HEK293 (cell line): ENCODE measurements at regions not wholly inside any gene's neighbourhood (a gene's known extent, or its start where the extent isn't known, plus 50 kb on each side); places are given as distances from the start of the nearest gene placed in this dataset.
A peak's percentile ranks its signal among the peaks of the same experiment; 100 is the strongest.

Experiments used
- KLF16 ChIP-seq: fragments of 450-650 bp; formaldehyde crosslinking; IDR thresholded peaks from 2 replicates; pipeline ENCODE4 v1.5.1; 2017; ENCODE audit warnings: missing biosample characterization, missing genetic modification characterization
- KLF8 ChIP-seq: fragments of 450-650 bp; formaldehyde crosslinking; IDR thresholded peaks from 2 replicates; pipeline ENCODE4 v1.5.1; 2016; ENCODE audit warnings: missing biosample characterization, missing genetic modification characterization
- KLF9 ChIP-seq: fragments of 450-650 bp; formaldehyde crosslinking; IDR thresholded peaks from 2 replicates; pipeline ENCODE4 v1.5.1; 2016; ENCODE audit warnings: missing biosample characterization, missing genetic modification characterization, low read depth
- MYNN ChIP-seq: fragments of 450-650 bp; formaldehyde crosslinking; IDR thresholded peaks from 2 replicates; pipeline ENCODE4 v1.5.1; 2016; ENCODE audit warnings: missing biosample characterization, missing genetic modification characterization, borderline replicate concordance
- PRDM10 ChIP-seq: fragments of 450-650 bp; formaldehyde crosslinking; IDR thresholded peaks from 2 replicates; pipeline ENCODE4 v1.5.1; 2016; ENCODE audit warnings: missing biosample characterization, missing genetic modification characterization
- SCRT2 ChIP-seq: fragments of 450-650 bp; formaldehyde crosslinking; IDR thresholded peaks from 2 replicates; pipeline ENCODE4 v1.5.1; 2016; ENCODE audit warnings: missing biosample characterization, missing genetic modification characterization
- SP2 ChIP-seq: fragments of 450-650 bp; formaldehyde crosslinking; IDR thresholded peaks from 2 replicates; pipeline ENCODE4 v1.5.1; 2016; ENCODE audit warnings: missing biosample characterization, missing genetic modification characterization
- SP3 ChIP-seq: fragments of 450-650 bp; formaldehyde crosslinking; IDR thresholded peaks from 2 replicates; pipeline ENCODE4 v1.5.1; 2016; ENCODE audit warnings: missing biosample characterization, missing genetic modification characterization
- SP7 ChIP-seq: fragments of 450-650 bp; formaldehyde crosslinking; IDR thresholded peaks from 2 replicates; pipeline ENCODE4 v1.5.1; 2016; ENCODE audit warnings: missing biosample characterization, missing genetic modification characterization
- ZBTB1 ChIP-seq: fragments of 450-650 bp; formaldehyde crosslinking; IDR thresholded peaks from 2 replicates; pipeline ENCODE4 v1.5.1; 2016; ENCODE audit warnings: missing biosample characterization, missing genetic modification characterization
- ZBTB10 ChIP-seq: fragments of 450-650 bp; formaldehyde crosslinking; IDR thresholded peaks from 2 replicates; pipeline ENCODE4 v1.5.1; 2016; ENCODE audit warnings: missing biosample characterization, missing genetic modification characterization
- ZBTB17 ChIP-seq: fragments of 450-650 bp; formaldehyde crosslinking; IDR thresholded peaks from 2 replicates; pipeline ENCODE4 v1.5.1; 2016; ENCODE audit warnings: missing biosample characterization, missing genetic modification characterization
- ZBTB48 ChIP-seq: fragments of 450-650 bp; formaldehyde crosslinking; IDR thresholded peaks from 2 replicates; pipeline ENCODE4 v1.5.1; 2016; ENCODE audit warnings: missing biosample characterization, missing genetic modification characterization
- ZBTB8A ChIP-seq: fragments of 450-650 bp; formaldehyde crosslinking; IDR thresholded peaks from 2 replicates; pipeline ENCODE4 v1.5.1; 2016; ENCODE audit warnings: missing biosample characterization, missing genetic modification characterization
- ZFHX2 ChIP-seq: fragments of 450-650 bp; formaldehyde crosslinking; conservative IDR thresholded peaks from 2 replicates; pipeline ENCODE4 v1.5.1; 2016; ENCODE audit warnings: missing biosample characterization, missing genetic modification characterization
- ZNF114 ChIP-seq: fragments of 450-650 bp; formaldehyde crosslinking; IDR thresholded peaks from 2 replicates; pipeline ENCODE4 v1.5.0; 2017; ENCODE audit warnings: missing biosample characterization, missing genetic modification characterization
- ZNF214 ChIP-seq: fragments of 450-650 bp; formaldehyde crosslinking; IDR thresholded peaks from 2 replicates; pipeline ENCODE4 v1.5.1; 2017; ENCODE audit warnings: missing biosample characterization, mild to moderate bottlenecking, missing genetic modification characterization, borderline replicate concordance
- ZNF335 ChIP-seq: fragments of 450-650 bp; formaldehyde crosslinking; conservative IDR thresholded peaks from 2 replicates; pipeline ENCODE4 v1.5.1; 2016; ENCODE audit warnings: missing biosample characterization, missing genetic modification characterization
- ZNF423 ChIP-seq: fragments of 450-650 bp; formaldehyde crosslinking; IDR thresholded peaks from 2 replicates; pipeline ENCODE4 v1.5.1; 2016; ENCODE audit warnings: missing biosample characterization, missing genetic modification characterization
- ZNF510 ChIP-seq: fragments of 450-650 bp; formaldehyde crosslinking; IDR thresholded peaks from 2 replicates; pipeline ENCODE4 v1.5.1; 2018; ENCODE audit warnings: mild to moderate bottlenecking, missing genetic modification characterization, missing biosample characterization; ENCODE audit not compliant: insufficient replicate concordance
- ZNF571 ChIP-seq: fragments of 450-650 bp; formaldehyde crosslinking; IDR thresholded peaks from 2 replicates; pipeline ENCODE4 v1.5.0; 2017; ENCODE audit warnings: missing biosample characterization, missing genetic modification characterization
- ZNF629 ChIP-seq: fragments of 450-650 bp; formaldehyde crosslinking; IDR thresholded peaks from 2 replicates; pipeline ENCODE4 v1.5.1; 2017; ENCODE audit warnings: missing biosample characterization, missing genetic modification characterization
- ZNF677 ChIP-seq: fragments of 450-650 bp; IDR thresholded peaks from 2 replicates; pipeline ENCODE4 v1.5.0; 2018; ENCODE audit warnings: missing biosample characterization, mild to moderate bottlenecking, missing genetic modification characterization, moderate library complexity
- ZNF792 ChIP-seq: fragments of 450-650 bp; formaldehyde crosslinking; IDR thresholded peaks from 2 replicates; pipeline ENCODE4 v1.5.1; 2016; ENCODE audit warnings: missing biosample characterization, missing genetic modification characterization
- ZXDB ChIP-seq: fragments of 450-650 bp; formaldehyde crosslinking; IDR thresholded peaks from 2 replicates; pipeline ENCODE4 v1.5.1; 2016; ENCODE audit warnings: missing biosample characterization, missing genetic modification characterization
- TF ChIP-seq, protein P1 (sequence below): fragments of 450-650 bp; formaldehyde crosslinking; IDR thresholded peaks from 2 replicates; pipeline ENCODE4 v1.5.1; 2017; ENCODE audit warnings: missing biosample characterization, missing genetic modification characterization
- TF ChIP-seq, protein P2 (sequence below): fragments of 450-650 bp; formaldehyde crosslinking; IDR thresholded peaks from 2 replicates; pipeline ENCODE4 v1.5.1; 2016; ENCODE audit warnings: missing biosample characterization, missing genetic modification characterization
- TF ChIP-seq, protein P3 (sequence below): fragments of 450-650 bp; formaldehyde crosslinking; IDR thresholded peaks from 2 replicates; pipeline ENCODE4 v1.5.1; 2016; ENCODE audit warnings: missing biosample characterization, missing genetic modification characterization

- TF ChIP-seq, protein P1, sequence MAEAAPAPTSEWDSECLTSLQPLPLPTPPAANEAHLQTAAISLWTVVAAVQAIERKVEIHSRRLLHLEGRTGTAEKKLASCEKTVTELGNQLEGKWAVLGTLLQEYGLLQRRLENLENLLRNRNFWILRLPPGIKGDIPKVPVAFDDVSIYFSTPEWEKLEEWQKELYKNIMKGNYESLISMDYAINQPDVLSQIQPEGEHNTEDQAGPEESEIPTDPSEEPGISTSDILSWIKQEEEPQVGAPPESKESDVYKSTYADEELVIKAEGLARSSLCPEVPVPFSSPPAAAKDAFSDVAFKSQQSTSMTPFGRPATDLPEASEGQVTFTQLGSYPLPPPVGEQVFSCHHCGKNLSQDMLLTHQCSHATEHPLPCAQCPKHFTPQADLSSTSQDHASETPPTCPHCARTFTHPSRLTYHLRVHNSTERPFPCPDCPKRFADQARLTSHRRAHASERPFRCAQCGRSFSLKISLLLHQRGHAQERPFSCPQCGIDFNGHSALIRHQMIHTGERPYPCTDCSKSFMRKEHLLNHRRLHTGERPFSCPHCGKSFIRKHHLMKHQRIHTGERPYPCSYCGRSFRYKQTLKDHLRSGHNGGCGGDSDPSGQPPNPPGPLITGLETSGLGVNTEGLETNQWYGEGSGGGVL (tag by site-specific recombination), result peak; percentile 98
- TF ChIP-seq ZNF423 (tag by site-specific recombination), result peak; percentile 36; the same call in 1 of the 2 replicates
- TF ChIP-seq PRDM10 (tag by site-specific recombination), result peak; percentile 58; the same call in 1 of the 2 replicates
- peak; percentile 53; the same call in 1 of the 2 replicates for TF ChIP-seq ZXDB
- TF ChIP-seq ZNF571 (tag by site-specific recombination), result no peak
- no peak for TF ChIP-seq ZNF792 (tag by site-specific recombination)
- peak; percentile 92 for TF ChIP-seq SP3
- no peak for TF ChIP-seq ZFHX2 (tag by site-specific recombination)
- TF ChIP-seq ZBTB48 (tag by site-specific recombination), result 0 out of 2 replicates have a peak, but pooled peaks have one; percentile 12
- TF ChIP-seq SP2, result peak; percentile 79
- TF ChIP-seq KLF8 (tag by site-specific recombination), result peak; percentile 93
- TF ChIP-seq ZNF510 (tag by site-specific recombination), result no peak
- TF ChIP-seq KLF16 (tag by site-specific recombination), result 0 out of 2 replicates have a peak, but pooled peaks have one; percentile 25
- 0 out of 2 replicates have a peak, but pooled peaks have one; percentile 24 for TF ChIP-seq ZBTB1
- peak; percentile 69; the same call in 1 of the 2 replicates for TF ChIP-seq ZBTB17
- TF ChIP-seq ZNF677 (tag by site-specific recombination), result no peak
- TF ChIP-seq KLF9 (tag by site-specific recombination), result peak; percentile 45
- TF ChIP-seq ZNF629 (tag by site-specific recombination), result peak; percentile 20; the same call in 1 of the 2 replicates
- peak; percentile 75 for TF ChIP-seq SP7 (tag by site-specific recombination)
- peak; percentile 65 for TF ChIP-seq ZNF335 (tag by site-specific recombination)
- no peak for TF ChIP-seq SCRT2 (tag by site-specific recombination)
- no peak for TF ChIP-seq ZNF114 (tag by site-specific recombination)
- TF ChIP-seq, protein P2, sequence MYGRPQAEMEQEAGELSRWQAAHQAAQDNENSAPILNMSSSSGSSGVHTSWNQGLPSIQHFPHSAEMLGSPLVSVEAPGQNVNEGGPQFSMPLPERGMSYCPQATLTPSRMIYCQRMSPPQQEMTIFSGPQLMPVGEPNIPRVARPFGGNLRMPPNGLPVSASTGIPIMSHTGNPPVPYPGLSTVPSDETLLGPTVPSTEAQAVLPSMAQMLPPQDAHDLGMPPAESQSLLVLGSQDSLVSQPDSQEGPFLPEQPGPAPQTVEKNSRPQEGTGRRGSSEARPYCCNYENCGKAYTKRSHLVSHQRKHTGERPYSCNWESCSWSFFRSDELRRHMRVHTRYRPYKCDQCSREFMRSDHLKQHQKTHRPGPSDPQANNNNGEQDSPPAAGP (tag by site-specific recombination), result peak; percentile 52
- 0 out of 2 replicates have a peak, but pooled peaks have one; percentile 24 for TF ChIP-seq MYNN (tag by site-specific recombination)
- TF ChIP-seq, protein P3, sequence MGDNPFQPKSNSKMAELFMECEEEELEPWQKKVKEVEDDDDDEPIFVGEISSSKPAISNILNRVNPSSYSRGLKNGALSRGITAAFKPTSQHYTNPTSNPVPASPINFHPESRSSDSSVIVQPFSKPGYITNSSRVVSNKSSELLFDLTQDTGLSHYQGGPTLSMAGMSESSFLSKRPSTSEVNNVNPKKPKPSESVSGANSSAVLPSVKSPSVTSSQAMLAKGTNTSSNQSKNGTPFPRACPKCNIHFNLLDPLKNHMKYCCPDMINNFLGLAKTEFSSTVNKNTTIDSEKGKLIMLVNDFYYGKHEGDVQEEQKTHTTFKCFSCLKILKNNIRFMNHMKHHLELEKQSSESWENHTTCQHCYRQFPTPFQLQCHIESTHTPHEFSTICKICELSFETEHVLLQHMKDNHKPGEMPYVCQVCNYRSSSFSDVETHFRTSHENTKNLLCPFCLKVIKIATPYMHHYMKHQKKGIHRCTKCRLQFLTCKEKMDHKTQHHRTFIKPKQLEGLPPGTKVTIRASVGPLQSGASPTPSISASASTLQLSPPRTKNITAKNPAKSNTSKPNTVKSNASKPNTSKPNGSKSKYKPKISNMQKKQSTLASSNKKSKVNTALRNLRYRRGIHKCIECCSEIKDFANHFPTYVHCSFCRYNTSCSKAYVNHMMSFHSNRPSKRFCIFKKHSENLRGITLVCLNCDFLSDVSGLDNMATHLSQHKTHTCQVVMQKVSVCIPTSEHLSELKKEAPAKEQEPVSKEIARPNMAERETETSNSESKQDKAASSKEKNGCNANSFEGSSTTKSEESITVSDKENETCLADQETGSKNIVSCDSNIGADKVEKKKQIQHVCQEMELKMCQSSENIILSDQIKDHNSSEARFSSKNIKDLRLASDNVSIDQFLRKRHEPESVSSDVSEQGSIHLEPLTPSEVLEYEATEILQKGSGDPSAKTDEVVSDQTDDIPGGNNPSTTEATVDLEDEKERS (tag by site-specific recombination), result no peak
- peak; percentile 66; the same call in 1 of the 2 replicates for TF ChIP-seq ZBTB10 (tag by site-specific recombination)
- TF ChIP-seq ZBTB8A (tag by site-specific recombination), result no peak
- no peak for TF ChIP-seq ZNF214
Measured at GRCh38 chr14:71320107-71320733, 413.0 kb downstream of the PCNX1 start, which contains the start of gene SIPA1L1 (continued).
